DMS53 treated with DMSO at 0.1 percent for 48 hours (cell line): ENCODE measurements at regions not wholly inside any gene's neighbourhood (a gene's known extent, or its start where the extent isn't known, plus 50 kb on each side); places are given as distances from the start of the nearest gene placed in this dataset.
"Not testable (repeated sequence)": the region's sequence is repeated elsewhere in the genome, so short reads cannot be mapped to it uniquely, and the experiment has no call there.

Experiments
- DNase-seq: peaks from one replicate; lab custom pipeline; 2025; ENCODE audit not compliant: unreplicated experiment; lab: John Stamatoyannopoulos, UW

DNA sequence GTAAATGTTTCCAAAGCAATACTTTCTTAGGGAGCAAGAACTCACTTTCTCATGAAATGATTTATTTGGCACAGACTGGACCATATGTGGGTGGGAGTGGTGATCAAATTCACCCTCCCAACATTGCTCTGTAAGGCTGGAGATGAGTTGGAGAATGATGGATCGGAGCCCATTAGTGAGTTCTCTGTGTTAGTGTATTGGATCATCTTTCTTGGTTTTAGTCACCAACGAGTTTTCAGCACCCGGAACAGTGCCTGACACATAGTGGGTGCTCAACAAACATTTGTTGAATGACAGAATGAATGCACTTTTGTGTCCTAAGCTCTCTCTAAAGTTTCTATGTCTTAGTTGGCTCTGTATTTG lies 104.5 kb upstream of the FAM20A start:
- no peak for DNase-seq

DNA sequence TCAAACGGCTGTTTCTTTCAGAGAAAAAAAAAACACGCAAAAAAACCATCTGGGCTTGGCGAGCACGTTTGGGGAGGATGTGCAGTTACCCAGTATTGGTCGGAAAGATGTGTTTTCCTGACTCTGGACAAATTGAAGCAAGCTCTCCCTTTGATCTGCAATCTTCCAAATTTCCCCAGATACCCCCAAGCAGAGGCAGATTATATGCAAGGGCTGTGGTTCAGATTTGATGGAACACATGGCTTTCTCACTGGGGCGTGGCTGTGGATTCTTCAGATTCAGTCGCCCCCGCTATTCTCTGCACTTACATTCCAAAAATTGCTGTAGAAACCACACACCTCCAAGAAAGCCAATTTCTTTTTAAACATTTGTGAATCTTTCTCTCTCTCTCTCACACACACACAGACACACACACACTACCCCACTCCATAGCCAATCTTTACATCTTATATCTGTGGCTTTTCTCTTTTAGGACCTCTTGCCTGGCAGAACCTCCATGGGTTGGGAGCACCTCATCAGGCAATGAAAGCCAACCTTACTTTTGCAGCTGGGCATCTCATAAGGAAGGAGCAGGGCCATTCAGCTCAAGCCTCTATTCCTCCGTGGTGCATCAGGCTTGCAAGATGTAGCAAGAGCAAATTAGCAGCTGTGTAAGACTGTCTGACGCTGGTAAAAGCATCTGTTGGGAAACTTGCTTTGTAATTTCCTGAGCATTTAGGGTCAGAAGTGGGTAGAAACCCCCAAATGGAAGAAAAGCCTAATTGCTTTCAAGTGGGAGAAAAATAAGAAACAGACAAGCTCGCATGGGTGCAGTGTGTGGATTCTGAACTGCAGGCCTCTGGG lies 103.9 kb upstream of the FAM20A start:
- DNase-seq, result no peak

DNA sequence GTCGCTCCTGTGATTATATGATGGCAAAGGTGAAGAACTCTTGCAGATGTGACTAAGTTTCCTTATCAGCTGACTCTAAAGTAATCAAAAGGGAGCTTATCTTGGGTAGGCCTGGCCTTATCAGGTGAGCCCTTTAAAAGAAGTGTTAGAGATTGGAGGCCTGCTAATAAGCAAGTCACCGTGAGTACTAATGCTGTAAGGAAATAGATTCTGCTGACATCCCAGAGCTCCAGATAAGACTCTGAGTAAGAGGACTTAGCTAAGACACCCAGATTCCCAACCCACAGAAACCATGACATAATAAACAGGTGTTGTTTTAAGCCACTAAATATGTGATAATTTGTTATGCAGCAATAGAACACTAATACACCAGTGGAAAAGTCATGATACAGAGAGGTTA lies 99.9 kb upstream of the FAM20A start:
- DNase-seq, result no peak

DNA sequence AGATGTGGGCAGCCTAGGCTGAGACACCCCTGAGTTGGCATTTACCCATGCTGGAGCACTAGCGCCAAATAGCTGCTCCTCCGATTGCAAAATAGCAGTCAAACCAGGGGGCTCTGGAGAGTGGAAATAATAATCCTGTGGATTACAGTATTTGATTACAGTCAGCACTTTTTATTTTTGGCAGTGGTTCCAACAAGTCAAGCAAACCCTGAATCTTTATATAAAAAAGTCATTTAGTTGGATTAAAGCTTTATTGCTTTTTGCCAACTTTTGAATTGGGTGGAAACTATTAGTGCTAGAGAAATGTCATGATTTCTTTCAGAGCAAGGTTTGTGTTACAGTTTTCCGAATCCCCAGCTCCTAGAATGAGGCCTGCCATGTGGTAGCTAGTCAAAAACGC lies 99.3 kb upstream of the FAM20A start:
- DNase-seq, result no peak

DNA sequence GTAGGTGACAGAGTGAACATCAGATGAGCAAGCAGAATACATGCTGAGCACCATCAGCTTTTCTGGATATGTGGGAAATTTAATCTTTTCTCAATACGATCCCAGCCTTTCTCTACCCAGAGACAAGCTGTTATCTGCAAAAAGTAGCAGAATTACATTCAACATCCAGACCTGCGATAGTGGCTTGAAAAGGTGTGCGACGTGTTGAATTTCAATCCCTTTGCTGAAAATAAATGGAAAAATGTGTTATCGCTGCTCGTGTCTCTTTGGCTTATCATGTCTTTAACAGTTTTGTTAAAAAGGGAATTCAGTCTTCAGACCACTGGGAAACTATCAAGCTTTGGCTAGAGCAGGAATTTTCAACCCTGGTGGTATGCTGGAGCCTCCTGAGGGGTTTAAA lies 98.8 kb upstream of the FAM20A start:
- DNase-seq, result no peak

DNA sequence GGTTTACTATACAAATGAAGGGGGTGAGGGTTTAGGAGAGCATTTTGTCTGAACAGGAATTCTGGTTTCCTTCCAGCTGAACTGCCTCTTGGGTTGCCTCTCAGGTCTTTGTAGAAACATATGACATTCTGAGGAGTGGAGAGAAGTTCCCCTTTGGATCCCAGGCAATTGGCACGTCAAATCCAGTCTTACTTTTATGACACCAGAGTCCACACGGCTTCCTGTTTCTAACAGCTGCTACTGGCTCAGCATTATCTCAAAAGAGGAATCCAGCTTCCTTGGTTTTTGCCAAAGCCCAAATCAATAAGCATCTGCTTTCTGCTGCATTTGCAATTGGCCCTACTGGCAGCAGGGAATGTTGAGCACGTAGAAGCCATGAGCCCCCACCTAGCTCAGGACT lies 97.6 kb upstream of the FAM20A start:
- no peak for DNase-seq

DNA sequence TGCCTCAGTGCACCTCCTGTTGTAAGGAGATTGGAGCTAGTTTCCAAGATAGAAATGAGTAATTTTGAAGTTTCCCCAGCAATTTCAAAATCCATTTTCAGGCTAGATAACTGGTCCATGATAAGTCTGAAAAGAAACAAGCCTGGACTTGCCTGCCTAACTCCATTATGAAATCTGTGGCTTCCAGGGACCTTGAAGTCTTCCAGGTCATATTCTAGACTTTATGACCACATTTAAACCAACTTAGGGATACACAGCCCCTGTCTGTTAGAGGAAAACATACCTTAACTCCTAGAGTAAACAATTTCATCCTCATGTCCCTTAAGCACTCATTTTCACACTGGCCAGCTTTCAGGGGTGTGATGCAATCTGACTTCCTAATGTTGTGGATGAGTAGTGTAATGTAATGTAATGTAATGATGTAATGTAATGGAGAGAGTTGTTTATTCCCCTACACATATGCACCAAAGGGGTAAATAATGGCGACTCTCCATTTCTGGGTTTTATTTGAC lies 96.7 kb upstream of the FAM20A start:
- DNase-seq, result no peak

DNA sequence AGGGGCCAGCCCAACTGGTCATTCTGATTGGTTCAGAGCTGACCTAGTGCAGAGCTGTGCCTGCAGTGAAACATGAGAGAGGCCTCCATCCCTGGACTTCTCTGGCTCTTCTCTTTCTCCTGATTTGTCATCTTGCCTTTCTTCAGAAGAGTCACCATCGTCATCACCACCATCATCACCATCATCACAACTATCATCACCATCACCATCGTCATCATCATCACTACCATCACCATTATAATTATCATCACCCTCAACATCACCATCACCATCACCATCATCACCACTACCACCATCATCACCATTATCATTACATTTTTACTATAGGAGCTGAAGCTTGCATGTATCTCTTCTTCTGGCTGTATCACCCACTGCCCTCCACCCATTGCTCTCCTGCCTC lies 94.5 kb upstream of the FAM20A start:
- no peak for DNase-seq

DNA sequence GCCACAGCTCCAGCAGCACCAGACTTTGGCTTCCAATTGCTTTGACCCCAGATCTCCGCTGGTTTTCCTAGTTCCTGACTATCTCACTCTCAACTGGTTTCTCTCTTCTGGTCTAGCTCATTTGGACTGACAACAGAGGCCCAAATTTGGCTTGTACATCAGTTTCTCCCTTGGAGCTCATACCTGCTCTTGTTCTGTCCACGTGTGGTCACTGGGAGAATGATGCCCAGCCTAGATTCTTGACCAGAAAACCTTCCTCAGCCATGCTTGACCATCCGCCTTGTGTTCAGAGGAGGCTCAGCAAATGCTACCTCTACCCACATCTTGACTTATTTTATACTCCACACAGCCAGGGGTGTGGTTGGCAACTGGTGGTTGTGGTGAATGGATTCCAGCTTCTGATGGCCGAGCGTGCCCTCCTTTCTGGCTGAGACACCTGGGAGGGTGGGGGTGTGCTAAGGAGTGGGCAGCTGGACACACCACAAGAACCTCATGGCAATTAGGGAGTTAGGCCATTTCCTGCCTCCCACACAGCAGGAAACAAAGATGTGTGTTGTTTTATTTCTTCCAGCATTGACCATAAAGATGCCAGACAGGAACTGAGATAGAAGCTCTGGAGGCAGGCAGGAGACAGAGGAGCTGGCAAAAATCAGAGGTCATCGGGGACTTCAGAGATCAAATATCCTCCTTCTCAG lies 93.8 kb upstream of the FAM20A start:
- DNase-seq, result no peak

DNA sequence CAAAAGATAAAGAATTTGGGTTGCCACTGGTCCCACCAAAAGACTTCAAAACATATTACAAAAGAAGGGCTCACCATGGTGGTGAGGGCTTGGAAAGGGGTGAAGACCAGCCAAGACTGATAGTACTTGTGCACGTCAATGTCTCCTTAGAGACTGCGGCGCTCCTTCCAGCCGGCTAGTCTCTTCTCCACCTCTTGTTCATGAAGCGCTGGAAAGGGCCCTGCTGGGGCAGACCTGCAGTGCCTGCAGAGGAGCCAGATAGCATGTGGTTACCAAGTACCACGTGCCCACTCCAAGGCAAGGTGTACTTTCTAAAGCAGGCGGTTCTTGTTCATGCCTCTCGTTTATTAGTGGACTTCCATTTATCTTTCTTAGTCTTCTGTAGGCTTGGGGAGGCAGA lies 92.7 kb upstream of the FAM20A start:
- DNase-seq, result no peak

DNA sequence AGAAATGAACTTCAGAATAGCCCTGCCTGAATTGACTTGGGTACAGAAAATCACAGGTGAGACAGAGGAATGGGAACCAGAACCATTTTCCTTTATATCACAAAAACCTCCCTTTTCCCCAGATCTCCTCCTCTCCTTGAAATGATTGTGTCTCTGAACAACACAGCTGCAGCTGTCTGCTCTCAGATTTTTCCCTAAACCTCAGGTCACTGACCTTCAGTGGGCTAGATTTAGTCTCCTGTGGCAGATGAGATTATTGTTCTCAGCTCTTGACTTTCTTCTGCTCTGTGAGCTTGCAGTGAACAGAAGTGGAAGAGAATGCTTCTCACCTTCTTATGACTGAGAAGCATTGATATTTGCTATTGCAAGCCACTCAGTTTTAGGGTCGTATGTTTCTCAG lies 92.3 kb upstream of the FAM20A start:
- DNase-seq, result no peak

DNA sequence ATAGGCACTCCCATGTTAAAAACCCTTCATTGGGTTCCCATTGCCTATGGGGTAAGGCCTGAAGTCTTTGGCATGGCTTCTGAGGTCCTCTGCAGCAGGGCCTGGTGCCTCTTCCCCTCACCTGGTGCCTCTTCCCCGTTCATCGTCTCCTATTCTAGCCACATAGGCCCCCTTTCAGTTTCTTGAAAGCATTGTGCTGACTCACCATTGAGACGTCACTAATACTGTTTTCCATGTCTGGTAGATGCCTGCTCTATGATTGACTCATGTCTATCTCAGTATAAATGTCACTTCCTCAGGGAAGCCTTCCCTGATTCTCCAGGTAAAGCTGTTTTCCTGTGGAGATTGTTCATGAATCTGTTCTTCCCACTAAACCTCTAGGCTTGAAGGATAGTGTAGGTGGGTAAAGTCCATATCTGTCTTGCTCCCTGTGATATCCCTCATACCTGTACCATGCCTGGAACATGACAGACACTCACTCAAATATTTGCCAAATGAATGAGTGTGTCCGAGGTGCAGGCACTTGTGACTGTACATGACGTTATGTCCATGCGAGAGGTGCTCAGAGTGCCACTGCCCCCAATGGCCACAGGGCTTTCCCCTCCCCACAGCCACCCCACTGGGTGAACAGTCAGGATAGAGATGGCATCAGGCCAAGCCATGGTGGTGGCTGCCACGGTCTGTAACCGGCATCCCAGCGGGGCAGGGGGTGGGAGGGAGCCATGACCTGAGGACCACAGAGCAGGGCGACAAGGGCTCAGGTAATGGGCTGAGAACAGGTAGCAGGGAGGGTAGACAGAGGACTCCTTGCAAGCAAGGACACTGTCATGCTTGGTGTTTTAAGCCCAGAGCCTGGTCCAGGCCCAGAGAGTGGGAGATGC lies 85.2 kb upstream of the FAM20A start:
- no peak for DNase-seq

DNA sequence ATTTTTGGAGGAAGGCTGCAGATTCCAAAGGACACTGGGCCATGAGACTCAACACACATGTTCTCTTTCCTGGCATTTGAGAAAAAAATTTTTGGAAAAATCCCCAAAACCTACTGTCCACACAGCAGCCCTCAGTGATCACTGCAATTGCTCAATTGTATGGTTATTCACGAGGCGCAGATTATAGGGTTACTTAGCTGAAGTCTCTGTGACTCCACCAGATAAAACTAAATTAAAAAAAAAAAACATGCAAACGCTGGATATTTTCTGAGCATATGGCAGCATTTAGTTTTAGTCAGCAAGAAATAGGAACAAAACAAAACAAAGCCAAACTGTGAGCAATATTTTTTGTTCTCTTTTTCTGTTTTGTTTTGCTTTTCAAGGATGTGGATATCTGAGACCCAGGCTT lies 83.8 kb upstream of the FAM20A start:
- DNase-seq, result no peak

DNA sequence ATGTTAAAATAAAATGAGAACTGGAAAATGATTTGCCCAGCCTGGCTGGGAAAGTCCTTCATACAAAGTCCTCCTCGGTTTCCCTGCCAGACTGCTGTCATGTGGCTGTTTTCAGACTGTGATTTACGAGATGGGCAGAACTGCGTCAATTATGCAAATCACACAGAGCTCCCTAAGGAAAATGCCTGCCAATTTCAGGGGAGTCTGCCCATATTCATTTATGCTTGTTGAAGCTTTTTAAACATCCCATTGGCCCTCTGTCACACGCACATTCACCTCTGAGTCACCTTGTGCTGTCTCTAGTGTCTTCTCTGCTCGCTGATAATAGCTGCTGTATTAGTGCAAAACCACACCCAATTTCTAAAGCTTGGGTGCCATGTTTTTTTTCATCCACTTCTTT lies 81.7 kb upstream of the FAM20A start:
- DNase-seq, result no peak

DNA sequence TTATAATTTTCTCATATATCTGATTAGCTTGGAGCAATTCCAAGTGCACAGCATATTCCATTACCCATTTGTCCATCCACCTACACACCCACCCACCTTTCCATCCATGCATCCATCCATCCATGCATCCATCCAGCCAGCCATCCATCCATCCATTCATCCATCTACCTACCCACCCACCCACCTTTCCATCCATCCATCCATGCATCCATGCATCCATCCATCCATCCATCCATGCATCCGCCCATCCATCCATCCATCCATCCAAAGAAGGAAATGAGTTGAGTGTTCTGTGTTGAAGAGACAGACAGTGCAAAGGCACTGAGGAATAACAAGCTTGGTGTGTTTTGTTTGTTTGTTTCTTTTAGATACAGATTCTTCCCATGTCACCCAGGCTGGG lies 78.7 kb upstream of the FAM20A start:
- DNase-seq, result no peak

DNA sequence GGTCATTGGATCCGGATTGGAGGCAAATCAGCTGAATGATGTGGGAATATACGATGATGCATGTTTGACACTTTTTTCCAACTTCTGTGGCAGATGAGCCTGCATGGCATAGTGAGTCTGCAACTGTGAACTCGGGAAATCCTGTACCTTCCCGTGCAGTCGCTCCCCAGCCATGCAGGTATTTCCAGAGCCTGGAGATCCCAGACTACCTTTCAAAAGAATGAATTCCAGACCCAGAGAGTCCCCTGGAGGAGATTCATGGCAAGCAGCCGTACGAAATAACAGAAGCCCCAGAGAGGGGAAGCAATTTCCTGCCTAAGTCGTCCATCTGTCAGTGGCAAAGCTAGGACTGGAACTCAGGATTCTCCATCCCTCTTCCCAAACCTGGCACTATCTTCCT lies 75.7 kb upstream of the FAM20A start:
- no peak for DNase-seq

DNA sequence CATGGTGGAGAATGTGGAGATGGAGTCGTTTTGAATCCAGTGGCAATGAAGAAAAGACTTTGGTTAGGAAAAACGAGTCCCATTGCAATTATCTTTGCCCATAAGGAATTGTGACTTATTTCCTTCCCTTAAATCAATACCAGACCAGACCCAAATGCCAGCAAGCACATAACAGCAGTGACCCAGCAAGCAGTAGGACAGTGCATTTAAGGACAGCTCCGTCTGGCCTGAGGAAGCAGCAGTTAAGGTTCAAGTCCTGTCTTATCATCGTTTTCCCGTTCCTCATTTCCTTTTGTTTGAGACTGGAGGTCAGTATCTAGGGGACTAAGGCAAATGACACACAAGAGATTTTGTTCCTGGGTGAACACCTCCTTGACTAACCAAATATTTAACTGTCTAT lies 74.6 kb upstream of the FAM20A start:
- no peak for DNase-seq

DNA sequence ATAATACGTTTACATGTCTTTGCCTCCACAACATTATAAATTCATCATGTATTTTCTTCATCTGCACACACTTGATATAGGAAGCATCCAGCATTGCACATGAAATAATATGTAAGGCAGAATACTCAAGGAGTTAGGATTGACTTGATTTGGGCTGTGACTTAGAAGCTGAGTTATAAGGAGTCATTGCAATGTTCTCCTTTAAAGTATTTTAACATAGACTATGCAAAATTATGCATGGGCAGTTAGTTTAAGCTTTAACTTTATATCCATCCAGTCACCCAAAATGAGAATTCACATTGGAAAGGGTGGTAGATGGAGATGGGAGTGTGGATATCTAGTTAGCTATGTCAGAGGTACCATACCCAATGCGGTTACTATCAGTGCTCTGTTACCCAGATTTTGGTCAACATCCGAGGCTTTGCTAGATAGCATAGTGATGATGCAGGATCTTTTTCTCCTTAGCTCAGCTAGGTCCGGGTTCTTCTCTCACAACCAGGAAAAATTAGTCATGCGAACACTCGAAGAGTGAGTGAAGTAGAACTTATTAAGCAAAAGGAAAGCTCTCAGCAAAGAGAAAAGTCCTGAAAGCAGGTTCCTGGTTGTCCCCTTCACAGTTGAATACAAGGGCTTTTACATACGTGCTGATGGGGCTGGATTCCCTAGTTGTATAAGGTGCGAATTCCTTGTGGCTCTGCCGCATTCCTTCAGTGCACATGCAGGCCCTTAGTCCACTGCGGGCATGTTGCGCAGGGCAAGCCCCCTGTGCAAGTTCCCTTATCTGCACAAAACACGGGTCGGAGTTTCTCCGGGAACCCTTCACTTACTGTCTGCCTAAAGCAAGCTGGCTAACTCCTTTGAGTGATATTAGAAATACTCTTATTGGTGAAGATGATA lies 73.1 kb upstream of the FAM20A start:
- no peak for DNase-seq

DNA sequence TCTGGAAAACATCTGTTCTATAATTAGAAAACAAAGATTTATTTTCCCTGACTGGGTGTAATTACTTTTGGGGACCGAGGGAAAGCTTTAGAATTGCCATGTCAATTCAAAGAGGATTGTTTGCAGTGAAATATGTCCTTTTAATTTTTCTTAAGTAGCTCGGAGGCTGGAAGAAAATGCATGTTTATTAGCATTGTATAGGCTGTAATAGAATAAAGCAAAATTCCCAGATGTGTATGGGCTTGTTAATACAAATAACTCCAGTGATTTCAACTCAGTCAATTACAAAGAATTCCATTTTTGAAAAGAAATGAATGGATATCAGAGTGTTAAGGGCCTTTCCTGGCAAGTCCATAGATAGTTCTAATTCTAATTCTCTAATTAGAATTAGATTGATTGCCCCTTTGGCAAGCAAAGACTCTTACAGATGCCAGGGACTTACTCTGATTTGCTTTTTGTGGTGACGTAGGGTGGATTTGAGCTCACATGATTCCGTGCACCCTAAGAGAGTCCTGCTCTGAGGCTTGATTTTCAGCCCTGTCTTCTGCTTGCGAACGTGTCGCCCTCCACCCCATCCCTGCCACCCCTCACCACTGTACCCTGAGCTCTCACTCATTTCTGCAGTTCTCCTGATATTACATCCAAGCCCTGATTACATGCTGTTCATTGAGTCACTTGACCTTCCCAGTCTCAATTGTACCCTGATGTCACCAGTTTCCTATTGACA lies 70.0 kb upstream of the FAM20A start:
- no peak for DNase-seq

DNA sequence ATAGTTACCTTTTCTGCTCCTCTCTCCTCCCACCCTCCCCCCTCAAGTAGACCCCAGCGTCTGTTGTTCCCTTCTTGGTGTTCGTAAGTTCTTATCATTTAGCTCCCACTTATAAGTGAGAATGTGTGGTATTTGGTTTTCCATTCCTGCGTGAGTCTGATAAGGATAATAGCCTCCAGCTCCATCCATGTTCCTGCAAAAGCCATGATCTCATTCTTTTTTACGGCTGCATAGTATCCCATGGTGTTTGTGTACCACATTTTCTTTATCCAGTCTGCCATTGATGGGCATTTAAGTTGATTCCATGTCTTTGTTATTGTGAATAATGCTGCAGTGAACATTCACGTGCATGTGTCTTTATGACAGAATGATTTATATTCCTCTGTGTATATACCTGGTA lies 65.3 kb upstream of the FAM20A start:
- not testable (repeated sequence) for DNase-seq
